Keratinocyte (primary cell): ENCODE measurements at regions not wholly inside any gene's neighbourhood (a gene's known extent, or its start where the extent isn't known, plus 50 kb on each side); places are given as distances from the start of the nearest gene placed in this dataset.

Experiments used
- DNase-seq: peaks from one replicate; pipeline ENCODE4 v3.0.0-alpha.2; 2011; ENCODE audit warnings: low read depth, missing footprints, low spot score
- FAIRE-seq: peaks from 2 replicates; lab custom pipeline; 2011; peaks lifted over from hg19 to GRCh38; lab: Jason Lieb, UNC
- H2AFZ ChIP-seq: 2 replicates; pipeline ENCODE4 v1.6.0; 2012; ENCODE audit warnings: low read length, control low read depth, inconsistent platforms; ENCODE audit not compliant: control insufficient read depth
- H3K27ac ChIP-seq: 2 replicates; pipeline ENCODE4 v1.5.1; 2011; ENCODE audit warnings: low read length; ENCODE audit not compliant: control insufficient read depth, insufficient read depth
- H3K27me3 ChIP-seq: 3 replicates; pipeline ENCODE4 v1.6.0; 2011; ENCODE audit warnings: low read length; ENCODE audit not compliant: control insufficient read depth, insufficient read depth; ENCODE audit errors: extremely low read depth
- H3K36me3 ChIP-seq, 2 experiments: 2 replicates in 1 of 2; 3 replicates in 1 of 2; pipeline ENCODE4 v1.5.1; 2011; ENCODE audit warnings: low read length in 2 of 2, mild to moderate bottlenecking in 1 of 2; ENCODE audit not compliant: control insufficient read depth in 2 of 2, insufficient read depth in 2 of 2; ENCODE audit errors: extremely low read depth in 1 of 2
- H3K4me1 ChIP-seq: 3 replicates; pipeline ENCODE4 v1.5.1; 2011; ENCODE audit warnings: low read length; ENCODE audit not compliant: control insufficient read depth, insufficient read depth; ENCODE audit errors: extremely low read depth
- H3K4me2 ChIP-seq: 3 replicates; pipeline ENCODE4 v1.6.0; 2011; ENCODE audit warnings: low read depth, low read length; ENCODE audit not compliant: control insufficient read depth, insufficient read depth; ENCODE audit errors: extremely low read depth
- H3K4me3 ChIP-seq, 3 experiments: fragments of 200-600 bp in 1 of 3; sonication (generic) in 1 of 3; 2 replicates in 2 of 3; 3 replicates in 1 of 3; pipeline ENCODE4 v1.5.1; 2011 to 2016; ENCODE audit warnings: low read length in 3 of 3, mild to moderate bottlenecking in 3 of 3, control low read depth in 2 of 3, inconsistent platforms in 1 of 3, low read depth in 1 of 3, mixed read lengths in 1 of 3, mixed run types in 1 of 3, moderate library complexity in 1 of 3; ENCODE audit not compliant: control insufficient read depth in 2 of 3, insufficient read depth in 2 of 3; ENCODE audit errors: extremely low read depth in 1 of 3
- H3K79me2 ChIP-seq: 2 replicates; pipeline ENCODE4 v1.6.0; 2012; ENCODE audit warnings: low read length; ENCODE audit not compliant: control insufficient read depth, insufficient read depth
- H3K9ac ChIP-seq: 3 replicates; pipeline ENCODE4 v1.6.0; 2011; ENCODE audit warnings: low read length; ENCODE audit not compliant: control insufficient read depth, insufficient read depth; ENCODE audit errors: extremely low read depth
- H3K9me1 ChIP-seq: 3 replicates; pipeline ENCODE4 v1.6.0; 2011; ENCODE audit warnings: low read length; ENCODE audit not compliant: control insufficient read depth, insufficient read depth; ENCODE audit errors: extremely low read depth
- H3K9me3 ChIP-seq: 2 replicates; pipeline ENCODE4 v1.5.1; 2012; ENCODE audit warnings: low read depth, low read length; ENCODE audit not compliant: control insufficient read depth
- H4K20me1 ChIP-seq: 3 replicates; pipeline ENCODE4 v1.6.0; 2011; ENCODE audit warnings: low read length; ENCODE audit not compliant: control insufficient read depth, insufficient read depth; ENCODE audit errors: extremely low read depth
- EZH2 ChIP-seq: IDR thresholded peaks from one replicate; pipeline ENCODE4 v1.6.1; 2012; ENCODE audit warnings: inconsistent platforms, mild to moderate bottlenecking, low read length, moderate library complexity
- dilution Hi-C: fragments of 300-500 bp; cut with MboI; formaldehyde crosslinking; loops from one replicate; pipeline ENCODE4 v1.7.0; 2020; ENCODE audit warnings: low sequenced_read_pairs; ENCODE audit not compliant: extremely low pct_ligation_motif_present
- TF ChIP-seq, protein P1 (sequence below), 3 experiments: IDR thresholded peaks in 1 of 3; conservative IDR thresholded peaks in 1 of 3; optimal IDR thresholded peaks in 1 of 3; 2 replicates in 2 of 3; 3 replicates in 1 of 3; pipeline versions ENCODE3 to v1.5.1; 2011; ENCODE audit warnings: low read length in 3 of 3, mild to moderate bottlenecking in 3 of 3, moderate library complexity in 2 of 3, control low read depth in 1 of 3, inconsistent platforms in 1 of 3; ENCODE audit not compliant: insufficient read depth in 2 of 3; ENCODE audit errors: extremely low read depth in 1 of 3

DNA sequence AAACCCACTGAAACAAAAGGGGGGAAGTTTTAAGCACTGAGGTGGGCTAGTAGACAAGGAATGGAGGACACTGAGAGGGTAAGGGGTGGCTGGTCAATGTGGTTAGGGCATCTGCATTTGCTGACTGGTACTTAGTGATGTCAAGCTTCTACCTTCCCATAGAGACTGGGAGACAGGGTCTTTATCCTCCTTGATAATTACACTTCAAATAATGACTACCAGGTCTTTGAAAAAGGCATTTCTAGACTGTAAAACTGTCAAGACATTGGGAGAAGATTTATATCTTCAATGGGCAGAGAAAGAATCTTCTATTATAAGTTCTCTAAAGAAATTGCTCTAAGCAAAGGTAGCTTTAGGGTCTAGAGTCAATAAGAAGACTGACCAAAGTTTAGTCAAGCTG lies 1490.8 kb upstream of the PCDH20 start:
- Histone ChIP-seq H3K4me3 (no peak overlapping the region), H3K27ac (no peak overlapping the region), H3K9me1 (no peaks in the 10 kb centered on the region), H3K27me3 (no peaks in the 10 kb centered on the region), H2AFZ (no peak overlapping the region), H3K36me3 (no peaks in the 10 kb centered on the region), H3K4me2 (no peak overlapping the region), H3K9ac (no peak overlapping the region), H3K4me1 (no peaks in the 10 kb centered on the region), H4K20me1 (no peaks in the 10 kb centered on the region), H3K9me3 (no peaks in the 10 kb centered on the region), H3K79me2 (no peaks in the 10 kb centered on the region)
- DNase-seq (no peak), FAIRE-seq (no peak)
- no peak for TF ChIP-seq EZH2
- TF ChIP-seq, protein P1, sequence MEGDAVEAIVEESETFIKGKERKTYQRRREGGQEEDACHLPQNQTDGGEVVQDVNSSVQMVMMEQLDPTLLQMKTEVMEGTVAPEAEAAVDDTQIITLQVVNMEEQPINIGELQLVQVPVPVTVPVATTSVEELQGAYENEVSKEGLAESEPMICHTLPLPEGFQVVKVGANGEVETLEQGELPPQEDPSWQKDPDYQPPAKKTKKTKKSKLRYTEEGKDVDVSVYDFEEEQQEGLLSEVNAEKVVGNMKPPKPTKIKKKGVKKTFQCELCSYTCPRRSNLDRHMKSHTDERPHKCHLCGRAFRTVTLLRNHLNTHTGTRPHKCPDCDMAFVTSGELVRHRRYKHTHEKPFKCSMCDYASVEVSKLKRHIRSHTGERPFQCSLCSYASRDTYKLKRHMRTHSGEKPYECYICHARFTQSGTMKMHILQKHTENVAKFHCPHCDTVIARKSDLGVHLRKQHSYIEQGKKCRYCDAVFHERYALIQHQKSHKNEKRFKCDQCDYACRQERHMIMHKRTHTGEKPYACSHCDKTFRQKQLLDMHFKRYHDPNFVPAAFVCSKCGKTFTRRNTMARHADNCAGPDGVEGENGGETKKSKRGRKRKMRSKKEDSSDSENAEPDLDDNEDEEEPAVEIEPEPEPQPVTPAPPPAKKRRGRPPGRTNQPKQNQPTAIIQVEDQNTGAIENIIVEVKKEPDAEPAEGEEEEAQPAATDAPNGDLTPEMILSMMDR (optimal IDR thresholded peaks at IDR 0.05 in 1 of 3, IDR thresholded peaks at IDR 0.05 in 1 of 3, conservative IDR thresholded peaks at IDR 0.05 in 1 of 3; ENCODE audit: extremely low read depth in 1 of 3, insufficient read depth in 2 of 3, low read length in 3 of 3): no peak
- dilution Hi-C loops: no loop called here

GRCh38 chr13:62887046-62887445 lies 1471.4 kb upstream of the PCDH20 start:
- DNase-seq (no peak), FAIRE-seq (no peak)
- Histone ChIP-seq H3K4me2 (no peak overlapping the region), H3K36me3 (no peaks in the 10 kb centered on the region), H3K9me3 (peaks cover 9% of the 10 kb centered on the region), H3K27ac (no peak overlapping the region), H3K9ac (no peak overlapping the region), H2AFZ (no peak overlapping the region), H4K20me1 (no peaks in the 10 kb centered on the region), H3K79me2 (no peaks in the 10 kb centered on the region), H3K9me1 (no peaks in the 10 kb centered on the region), H3K4me1 (no peaks in the 10 kb centered on the region), H3K27me3 (no peaks in the 10 kb centered on the region), H3K4me3 (no peak overlapping the region)
- TF ChIP-seq, protein P1 (optimal IDR thresholded peaks at IDR 0.05 in 1 of 3, IDR thresholded peaks at IDR 0.05 in 1 of 3, conservative IDR thresholded peaks at IDR 0.05 in 1 of 3; ENCODE audit: extremely low read depth in 1 of 3, insufficient read depth in 2 of 3, low read length in 3 of 3): no peak
- no peak for TF ChIP-seq EZH2
- dilution Hi-C loops: no loop called here
